ENCODE measurements at regions not wholly inside any gene's neighbourhood (a gene's known extent, or its start where the extent isn't known, plus 50 kb on each side); places are given as distances from the start of the nearest gene placed in this dataset.

- Histone ChIP-seq H3K36me3 (no peaks in the 10 kb centered on the region), H3K27ac (no peak overlapping the region), H3K9me3 (no peaks in the 10 kb centered on the region), H3K27me3 (no peaks in the 10 kb centered on the region), H3K4me3 (no peak overlapping the region), H3K4me1 (no peaks in the 10 kb centered on the region)
- DNase-seq (no peak), ATAC-seq (ENCODE audit: low FRiP score in 2 of 2) (no peak)
- 50 to 67% methylated on average over 7 of the region's 7 CpGs for WGBS, 2 donors
- no peak for TF ChIP-seq EP300 (IDR thresholded peaks at IDR 0.05)
- TF ChIP-seq CTCF (IDR thresholded peaks at IDR 0.05), result no peak
- TF ChIP-seq POLR2A (IDR thresholded peaks at IDR 0.05), result no peak
- TF ChIP-seq POLR2AphosphoS5 (IDR thresholded peaks at IDR 0.05), result no peak
Observed at GRCh38 chr1:216804111-216804510, 80.9 kb upstream of the ESRRG start.

- TF ChIP-seq CTCF (IDR thresholded peaks at IDR 0.05) (no peak), POLR2A (IDR thresholded peaks at IDR 0.05) (no peak), POLR2AphosphoS5 (IDR thresholded peaks at IDR 0.05) (no peak), EP300 (IDR thresholded peaks at IDR 0.05) (no peak)
- DNase-seq, result no peak
- ATAC-seq (ENCODE audit: low FRiP score in 2 of 2), result no peak
- Histone ChIP-seq H3K4me1 (no peaks in the 10 kb centered on the region), H3K4me3 (no peak overlapping the region), H3K9me3 (no peaks in the 10 kb centered on the region), H3K27me3 (no peaks in the 10 kb centered on the region), H3K36me3 (no peaks in the 10 kb centered on the region), H3K27ac (no peak overlapping the region)
Observed at GRCh38 chr1:216794586-216794985, 71.4 kb upstream of the ESRRG start.

- Histone ChIP-seq H3K4me3 (no peak overlapping the region), H3K4me1 (no peaks in the 10 kb centered on the region), H3K9me3 (no peaks in the 10 kb centered on the region), H3K36me3 (no peaks in the 10 kb centered on the region), H3K27me3 (no peaks in the 10 kb centered on the region), H3K27ac (no peak overlapping the region)
- DNase-seq (no peak), ATAC-seq (ENCODE audit: low FRiP score in 2 of 2) (no peak)
- TF ChIP-seq EP300 (IDR thresholded peaks at IDR 0.05) (no peak), CTCF (IDR thresholded peaks at IDR 0.05) (no peak), POLR2A (IDR thresholded peaks at IDR 0.05) (no peak), POLR2AphosphoS5 (IDR thresholded peaks at IDR 0.05) (no peak)
- WGBS, 2 donors, result 79 to 84% methylated on average over 4 of the region's 4 CpGs
Observed at GRCh38 chr1:216793973-216794372, 70.7 kb upstream of the ESRRG start.

- no peak for DNase-seq
- Histone ChIP-seq H3K4me1 (no peaks in the 10 kb centered on the region), H3K9me3 (no peaks in the 10 kb centered on the region), H3K27me3 (no peaks in the 10 kb centered on the region), H3K36me3 (no peaks in the 10 kb centered on the region), H3K4me3 (no peak overlapping the region), H3K27ac (no peak overlapping the region)
- ATAC-seq (ENCODE audit: low FRiP score in 2 of 2), result no peak
- TF ChIP-seq POLR2AphosphoS5 (IDR thresholded peaks at IDR 0.05) (no peak), POLR2A (IDR thresholded peaks at IDR 0.05) (no peak), EP300 (IDR thresholded peaks at IDR 0.05) (no peak), CTCF (IDR thresholded peaks at IDR 0.05) (no peak)
Observed at GRCh38 chr1:216793303-216793702, 70.1 kb upstream of the ESRRG start.

- DNase-seq (no peak), ATAC-seq (ENCODE audit: low FRiP score in 2 of 2) (no peak)
- H3K27me3 ChIP-seq, result no peaks in the 10 kb centered on the region
- H3K27ac ChIP-seq, result no peak overlapping the region
- no peaks in the 10 kb centered on the region for H3K36me3 ChIP-seq
- TF ChIP-seq POLR2AphosphoS5 (IDR thresholded peaks at IDR 0.05) (no peak), POLR2A (IDR thresholded peaks at IDR 0.05) (no peak), EP300 (IDR thresholded peaks at IDR 0.05) (no peak), CTCF (IDR thresholded peaks at IDR 0.05) (no peak)
- no peaks in the 10 kb centered on the region for H3K9me3 ChIP-seq
- no peak overlapping the region for H3K4me3 ChIP-seq
- 85 to 100% methylated on average over 1 of the region's 1 CpG for WGBS, 2 donors
- H3K4me1 ChIP-seq, result no peaks in the 10 kb centered on the region
Observed at GRCh38 chr1:216788671-216789070, 65.4 kb upstream of the ESRRG start.
